ENCODE measurements at regions not wholly inside any gene's neighbourhood (a gene's known extent, or its start where the extent isn't known, plus 50 kb on each side); places are given as distances from the start of the nearest gene placed in this dataset.
A peak's percentile ranks its signal among the peaks of the same experiment; 100 is the strongest.

DNA sequence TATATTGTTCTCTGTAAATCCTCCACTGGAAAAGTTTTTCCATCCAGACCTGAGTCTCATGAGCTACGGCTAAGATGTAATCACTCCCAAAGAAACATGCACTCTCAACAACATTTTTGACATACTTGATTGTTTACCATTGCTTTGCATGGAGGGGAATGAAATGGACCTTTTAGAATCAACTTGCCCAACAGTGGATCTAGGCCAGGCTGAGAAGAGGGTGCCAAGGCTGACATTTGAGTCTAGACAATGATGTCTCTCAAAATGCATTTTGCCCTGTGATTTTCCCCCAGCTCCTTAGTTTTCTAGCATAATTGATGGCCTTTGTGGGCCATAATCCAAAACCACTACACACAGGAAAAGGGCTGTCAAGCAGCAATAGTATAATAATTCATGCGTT, 297.9 kb upstream of the KLF6 start:
- no peak for DNase-seq (ENCODE audit: extremely low read depth, low read depth)
- TF ChIP-seq, protein P1, sequence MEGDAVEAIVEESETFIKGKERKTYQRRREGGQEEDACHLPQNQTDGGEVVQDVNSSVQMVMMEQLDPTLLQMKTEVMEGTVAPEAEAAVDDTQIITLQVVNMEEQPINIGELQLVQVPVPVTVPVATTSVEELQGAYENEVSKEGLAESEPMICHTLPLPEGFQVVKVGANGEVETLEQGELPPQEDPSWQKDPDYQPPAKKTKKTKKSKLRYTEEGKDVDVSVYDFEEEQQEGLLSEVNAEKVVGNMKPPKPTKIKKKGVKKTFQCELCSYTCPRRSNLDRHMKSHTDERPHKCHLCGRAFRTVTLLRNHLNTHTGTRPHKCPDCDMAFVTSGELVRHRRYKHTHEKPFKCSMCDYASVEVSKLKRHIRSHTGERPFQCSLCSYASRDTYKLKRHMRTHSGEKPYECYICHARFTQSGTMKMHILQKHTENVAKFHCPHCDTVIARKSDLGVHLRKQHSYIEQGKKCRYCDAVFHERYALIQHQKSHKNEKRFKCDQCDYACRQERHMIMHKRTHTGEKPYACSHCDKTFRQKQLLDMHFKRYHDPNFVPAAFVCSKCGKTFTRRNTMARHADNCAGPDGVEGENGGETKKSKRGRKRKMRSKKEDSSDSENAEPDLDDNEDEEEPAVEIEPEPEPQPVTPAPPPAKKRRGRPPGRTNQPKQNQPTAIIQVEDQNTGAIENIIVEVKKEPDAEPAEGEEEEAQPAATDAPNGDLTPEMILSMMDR (IDR thresholded peaks at IDR 0.05; ENCODE audit: low read depth, low read length), result no peak

DNA sequence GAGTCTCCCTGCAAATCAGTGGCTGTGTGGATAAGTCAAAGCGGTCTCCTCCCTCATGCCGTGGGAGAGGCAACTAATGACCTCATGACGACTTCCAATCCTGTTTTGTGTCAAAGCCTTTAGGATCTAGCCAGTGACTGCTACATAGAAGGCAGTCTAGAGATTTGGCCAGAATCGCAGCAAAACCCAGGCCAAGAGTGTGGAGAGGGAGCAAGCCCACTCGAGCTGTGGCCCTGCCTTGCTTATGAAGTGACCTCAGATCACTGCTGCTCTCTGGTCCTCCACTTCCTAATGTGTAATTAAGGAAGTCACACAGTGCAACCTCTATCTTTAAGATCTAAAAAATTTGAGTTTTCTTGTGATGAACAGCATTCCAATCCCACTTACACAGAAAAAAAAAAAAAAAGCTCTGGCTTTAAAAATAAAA, 296.7 kb upstream of the KLF6 start:
- peak; percentile 44 for DNase-seq (ENCODE audit: extremely low read depth, low read depth)
- TF ChIP-seq, protein P1 (IDR thresholded peaks at IDR 0.05; ENCODE audit: low read depth, low read length), result no peak

DNA sequence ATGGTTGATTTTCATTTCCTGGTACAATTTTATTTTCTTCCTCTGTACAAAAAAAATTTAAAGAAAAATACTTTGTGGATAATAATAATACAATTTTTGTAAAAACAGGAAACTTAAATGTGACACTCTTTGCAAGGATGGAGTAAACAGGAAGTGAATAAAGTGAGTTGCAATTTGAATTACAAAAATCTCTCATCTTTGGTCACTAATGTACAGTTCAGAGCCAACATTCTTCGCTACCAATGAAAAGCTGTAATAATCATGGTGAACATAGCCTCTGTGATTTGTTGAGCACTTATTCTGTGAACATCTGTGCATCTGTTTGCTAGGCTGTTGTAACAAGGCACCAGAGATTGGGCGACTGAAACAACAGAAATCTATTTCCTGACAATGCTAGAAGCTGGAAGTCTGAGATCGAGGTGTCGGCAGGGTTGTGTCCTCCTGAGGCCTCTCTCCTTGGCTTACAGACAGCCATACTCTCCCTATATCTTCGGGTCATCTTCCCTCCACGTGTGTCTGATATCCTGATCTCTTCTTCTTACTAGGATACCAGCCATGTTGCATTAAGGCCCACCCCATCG, 295.3 kb upstream of the KLF6 start:
- TF ChIP-seq, protein P1 (IDR thresholded peaks at IDR 0.05; ENCODE audit: low read depth, low read length), result no peak
- DNase-seq (ENCODE audit: extremely low read depth, low read depth), result no peak

DNA sequence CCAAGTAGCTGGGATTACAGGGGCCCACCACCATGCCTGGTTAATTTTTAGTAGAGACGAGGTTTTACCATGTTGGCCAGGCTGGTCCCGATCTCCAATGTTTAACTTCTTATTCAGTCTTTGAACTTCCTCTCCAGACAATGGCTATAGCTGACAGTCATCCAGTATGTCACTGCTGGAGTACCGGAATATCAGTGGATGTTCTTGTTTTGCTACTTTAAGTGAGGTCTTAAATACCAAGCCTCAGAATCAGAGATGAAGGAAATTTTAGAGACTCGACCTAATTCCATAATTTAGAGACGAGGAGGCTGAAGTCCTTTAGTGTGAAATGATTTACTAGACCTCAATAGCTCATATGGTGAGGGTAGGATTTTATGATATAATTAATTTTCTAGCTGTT, 294.8 kb upstream of the KLF6 start:
- TF ChIP-seq, protein P1 (IDR thresholded peaks at IDR 0.05; ENCODE audit: low read depth, low read length), result no peak
- no peak for DNase-seq (ENCODE audit: extremely low read depth, low read depth)

DNA sequence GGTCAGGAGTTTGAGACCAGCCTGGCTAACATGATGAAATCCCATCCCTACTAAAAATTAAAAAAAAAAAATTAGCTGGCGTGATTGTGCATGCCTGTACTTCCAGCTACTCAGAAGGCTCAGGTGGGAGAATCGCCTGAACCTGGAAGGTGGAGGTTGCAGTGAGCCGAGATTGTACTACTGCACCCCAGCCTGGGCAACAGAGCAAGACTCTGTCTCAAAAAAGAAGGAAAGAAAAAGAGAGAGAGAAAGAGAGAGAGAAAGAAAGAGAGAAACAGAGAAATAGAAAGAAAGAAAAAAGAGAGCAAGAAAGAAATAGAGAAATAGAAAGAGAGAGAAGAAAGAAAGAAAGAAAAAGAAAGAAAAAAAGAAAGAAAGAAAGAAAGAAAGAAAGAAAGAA, 292.8 kb upstream of the KLF6 start:
- DNase-seq (ENCODE audit: extremely low read depth, low read depth), result no peak

DNA sequence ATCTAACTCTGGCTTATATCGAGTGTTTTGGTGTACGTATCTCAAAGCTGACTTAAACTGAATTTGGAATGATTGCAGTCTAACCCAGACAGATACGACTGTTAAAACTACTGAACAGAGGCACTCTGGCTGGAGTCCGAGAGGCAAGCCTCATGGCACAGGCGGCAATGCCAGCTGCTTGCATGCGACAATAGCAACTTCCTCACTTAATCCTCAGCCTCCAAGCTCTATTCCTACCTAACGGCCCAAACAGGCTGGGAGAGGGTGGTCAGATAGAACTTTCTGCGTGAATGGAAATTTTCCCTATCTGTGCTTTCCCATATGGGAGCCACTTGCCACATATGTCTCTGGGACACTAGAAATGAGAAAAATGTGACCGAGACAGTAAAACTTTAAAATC, 292.0 kb upstream of the KLF6 start:
- DNase-seq (ENCODE audit: extremely low read depth, low read depth), result no peak

More for the DNA sequence above, 292.8 kb upstream of the KLF6 start:
- TF ChIP-seq, protein P1 (IDR thresholded peaks at IDR 0.05; ENCODE audit: low read depth, low read length), result no peak

DNA sequence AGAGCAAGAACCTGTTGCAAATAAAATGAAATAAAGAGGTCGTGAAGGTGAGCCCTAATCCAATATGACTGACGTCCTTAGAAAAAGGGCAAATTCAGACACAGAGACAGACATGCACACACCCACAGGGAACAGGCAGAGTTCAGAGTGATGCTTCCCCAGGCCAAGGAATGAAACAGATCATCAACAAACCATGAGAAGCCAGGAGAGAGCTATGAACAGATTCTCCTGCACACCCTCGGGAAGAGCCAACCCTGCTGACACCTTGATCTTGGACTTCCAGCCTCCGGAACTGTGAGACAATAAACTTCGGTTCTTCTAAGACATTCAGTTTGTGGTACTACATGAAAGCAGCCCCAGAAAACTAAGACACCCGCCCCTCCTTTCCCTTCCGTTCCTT, 290.4 kb upstream of the KLF6 start:
- TF ChIP-seq, protein P1 (IDR thresholded peaks at IDR 0.05; ENCODE audit: low read depth, low read length), result no peak
- no peak for DNase-seq (ENCODE audit: extremely low read depth, low read depth)

More for the DNA sequence above, 292.0 kb upstream of the KLF6 start:
- TF ChIP-seq, protein P1 (IDR thresholded peaks at IDR 0.05; ENCODE audit: low read depth, low read length), result no peak

All from AG09319 (cell line).